ENCODE measurements at regions not wholly inside any gene's neighbourhood (a gene's known extent, or its start where the extent isn't known, plus 50 kb on each side); places are given as distances from the start of the nearest gene placed in this dataset.
"Not testable (repeated sequence)": the region's sequence is repeated elsewhere in the genome, so short reads cannot be mapped to it uniquely, and the experiment has no call there.

- DNase-seq, result no peak
These were observed 256.5 kb upstream of the CBLB start for GRCh38 chr3:106125321-106125720.

GRCh38 chr3:106126067-106126845 lies 257.4 kb upstream of the CBLB start:
- no peak for DNase-seq

- no peak for DNase-seq
These were observed 258.0 kb upstream of the CBLB start for GRCh38 chr3:106126846-106127235.

GRCh38 chr3:106129939-106130338 lies 261.1 kb upstream of the CBLB start:
- no peak for DNase-seq

- no peak for DNase-seq
These were observed 261.8 kb upstream of the CBLB start for GRCh38 chr3:106130384-106131198.

GRCh38 chr3:106135451-106136160 lies 266.8 kb upstream of the CBLB start:
- DNase-seq, result no peak

GRCh38 chr3:106139826-106140225 lies 271.0 kb upstream of the CBLB start:
- DNase-seq, result no peak

- no peak for DNase-seq
These were observed 271.6 kb upstream of the CBLB start for GRCh38 chr3:106140431-106140830.

- no peak for DNase-seq
These were observed 275.2 kb upstream of the CBLB start for GRCh38 chr3:106144030-106144429.

- DNase-seq, result not testable (repeated sequence)
These were observed 279.7 kb upstream of the CBLB start for GRCh38 chr3:106148440-106149082.

- no peak for DNase-seq
These were observed 288.6 kb upstream of the CBLB start for GRCh38 chr3:106157411-106157810.

- DNase-seq, result peak; percentile 6
These were observed 291.6 kb upstream of the CBLB start for GRCh38 chr3:106160396-106160795.

GRCh38 chr3:106161246-106161645 lies 292.4 kb upstream of the CBLB start:
- DNase-seq, result no peak

GRCh38 chr3:106167728-106168127 lies 298.9 kb upstream of the CBLB start:
- peak; percentile 34 for DNase-seq

GRCh38 chr3:106168962-106169750 lies 300.3 kb upstream of the CBLB start:
- no peak for DNase-seq

- no peak for DNase-seq
These were observed 301.8 kb upstream of the CBLB start for GRCh38 chr3:106170636-106171035.

- no peak for DNase-seq
These were observed 303.3 kb upstream of the CBLB start for GRCh38 chr3:106172101-106172500.

- DNase-seq, result peak; percentile 74
These were observed 304.0 kb upstream of the CBLB start for GRCh38 chr3:106172780-106173179.

- no peak for DNase-seq
These were observed 306.5 kb upstream of the CBLB start for GRCh38 chr3:106175276-106175675.

GRCh38 chr3:106176734-106177133 lies 307.9 kb upstream of the CBLB start:
- DNase-seq, result peak; percentile 78

- no peak for DNase-seq
These were observed 314.2 kb upstream of the CBLB start for GRCh38 chr3:106182950-106183511.

Measured in MV-4-11 (cell line).